GM18858 (cell line): ENCODE measurements at regions not wholly inside any gene's neighbourhood (a gene's known extent, or its start where the extent isn't known, plus 50 kb on each side); places are given as distances from the start of the nearest gene placed in this dataset.

ENCODE experiments used
- ATAC-seq: cut with Tn5 transposase; IDR thresholded peaks from one replicate; pipeline ENCODE4 v1.9.1; 2021; ENCODE audit not compliant: unreplicated experiment

GRCh38 chr7:33725111-33726025 is 180.0 kb upstream of the BMPER start:
- no peak for ATAC-seq

DNA sequence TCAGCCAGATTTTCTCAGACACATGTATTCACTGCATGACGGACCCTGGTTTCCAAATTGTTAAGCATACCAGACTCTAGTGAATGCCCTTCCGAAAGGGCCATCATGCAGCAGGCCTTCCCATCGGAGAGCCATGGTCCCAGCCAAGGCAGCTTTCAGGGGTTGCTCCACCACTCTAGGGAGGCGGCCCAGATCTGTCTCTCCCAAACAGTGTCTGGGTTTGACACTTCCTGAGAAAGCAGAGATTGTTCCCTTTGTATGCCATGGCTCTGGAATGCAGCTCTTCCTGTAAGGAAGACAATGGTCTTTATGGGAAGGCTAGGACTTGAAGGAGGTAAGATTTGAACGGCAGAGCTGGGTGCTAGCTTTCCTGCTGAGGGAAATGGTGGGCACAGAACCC is 178.8 kb upstream of the BMPER start:
- ATAC-seq = no peak

GRCh38 chr7:33727315-33727714 is 178.0 kb upstream of the BMPER start:
- no peak for ATAC-seq

- ATAC-seq = no peak
These were observed 176.3 kb upstream of the BMPER start for GRCh38 chr7:33728873-33729551.

DNA sequence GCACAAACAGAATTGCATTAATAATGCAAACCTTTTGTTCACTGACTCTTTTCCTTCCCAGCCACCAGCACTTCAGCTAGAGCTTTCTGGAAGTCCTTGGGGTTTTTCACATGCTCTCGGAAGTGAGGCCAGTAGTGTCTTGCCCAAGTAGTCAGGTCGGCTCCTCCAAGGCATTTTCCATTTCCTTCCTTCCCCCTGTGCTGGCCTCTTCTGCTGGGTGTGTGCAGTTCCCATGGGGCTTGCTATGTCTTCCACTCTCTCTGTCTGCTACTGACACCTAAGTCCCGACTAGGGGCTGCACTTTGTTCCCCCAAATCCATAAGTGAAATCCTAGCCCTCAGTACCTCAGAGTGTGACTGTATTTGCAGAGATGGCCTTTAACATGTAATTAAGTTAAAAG is 175.6 kb upstream of the BMPER start:
- ATAC-seq = no peak

DNA sequence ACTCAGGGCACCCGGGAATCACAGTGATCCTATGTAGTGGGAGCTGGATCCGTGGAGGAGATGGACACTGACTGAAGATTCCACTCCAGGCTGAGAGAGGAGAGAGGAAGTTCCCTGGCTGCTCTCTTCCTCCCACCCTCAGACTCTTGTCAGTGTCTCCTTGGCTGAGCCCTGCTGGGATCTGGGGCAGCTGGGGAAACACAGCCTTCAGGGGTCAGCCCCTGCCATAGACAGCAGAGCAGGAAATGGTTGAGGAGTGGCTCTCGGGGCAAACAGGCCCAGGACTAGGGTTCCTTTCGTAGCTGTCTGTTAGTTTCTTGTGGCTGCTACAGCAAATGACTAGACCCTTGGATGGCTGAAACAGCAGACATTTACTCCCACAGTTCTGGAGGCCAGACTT is 174.4 kb upstream of the BMPER start:
- ATAC-seq = no peak

GRCh38 chr7:33731912-33732311 is 173.4 kb upstream of the BMPER start:
- ATAC-seq = no peak

DNA sequence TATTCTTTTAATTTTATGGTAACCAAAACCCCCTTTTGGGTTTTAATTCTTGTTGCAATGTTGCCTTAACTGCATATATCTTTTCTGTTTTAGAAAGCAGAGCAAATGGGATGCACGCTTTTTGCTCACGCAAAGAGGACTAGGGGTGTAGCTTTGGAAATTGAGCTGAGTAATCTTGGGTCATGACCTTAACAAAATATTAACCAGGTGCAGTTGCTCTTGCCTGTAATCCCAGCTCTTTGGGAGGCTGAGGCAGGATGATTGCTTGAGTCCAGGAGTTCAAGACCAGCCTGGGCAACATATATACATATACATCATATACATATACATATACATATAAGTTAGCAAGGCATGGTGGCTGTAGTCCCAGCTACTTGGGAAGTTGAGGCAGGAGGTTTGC is 172.9 kb upstream of the BMPER start:
- ATAC-seq = no peak

DNA sequence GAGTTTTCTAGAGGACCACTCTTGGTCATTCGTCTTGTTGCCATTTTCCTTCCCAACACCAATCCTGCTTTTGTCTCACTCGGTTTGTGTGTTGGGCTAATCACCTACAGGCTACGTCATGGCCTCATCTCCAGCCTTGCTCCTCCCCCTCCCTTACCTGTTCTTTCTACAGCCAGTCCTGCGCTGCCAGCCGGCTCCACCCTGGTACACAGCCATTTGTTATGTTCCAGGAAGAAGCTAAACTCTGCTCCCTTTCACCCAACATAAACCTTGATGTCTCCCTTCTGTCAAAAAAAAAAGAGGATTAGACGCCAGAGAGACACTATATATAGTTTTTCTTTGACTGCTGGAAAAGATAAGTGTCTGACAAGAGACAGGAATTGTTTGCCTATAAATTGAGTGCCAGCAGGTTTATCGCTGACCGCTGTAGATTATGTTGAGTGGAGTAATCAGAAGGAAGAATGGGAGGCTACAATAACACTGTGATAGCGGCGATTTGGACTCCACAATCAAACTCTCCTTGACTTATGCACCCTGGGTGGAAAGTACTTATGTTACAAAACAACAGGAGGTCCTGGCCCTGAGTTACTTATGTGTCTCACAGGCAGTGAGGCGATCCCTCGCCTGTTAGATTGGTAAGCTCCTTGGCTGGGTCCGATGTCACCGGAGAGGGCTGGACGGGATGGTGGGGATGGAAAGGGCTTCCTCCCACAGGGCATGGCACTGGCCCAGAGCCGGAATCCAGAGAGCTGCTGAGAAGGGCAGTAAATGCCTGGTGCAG is 171.3 kb upstream of the BMPER start:
- no peak for ATAC-seq

DNA sequence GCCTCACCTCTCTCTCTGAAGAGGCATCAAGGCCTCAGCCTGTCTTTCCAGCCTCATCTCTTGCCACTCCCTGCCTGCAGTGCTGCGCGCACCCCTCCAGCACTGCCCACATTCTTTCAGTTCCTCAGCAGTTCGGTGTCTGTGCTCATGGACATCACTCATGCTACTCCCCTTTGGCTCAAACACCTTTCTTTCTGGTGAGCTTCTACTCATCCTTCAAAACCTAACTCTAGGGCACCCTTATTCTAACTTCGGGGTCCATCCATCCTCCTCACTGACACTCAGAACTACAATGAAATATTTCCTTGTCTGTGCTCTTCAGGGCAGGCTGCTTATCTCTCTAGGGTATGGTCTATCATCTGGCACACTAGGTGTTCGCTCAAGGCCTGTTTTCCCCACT is 169.9 kb upstream of the BMPER start:
- no peak for ATAC-seq

DNA sequence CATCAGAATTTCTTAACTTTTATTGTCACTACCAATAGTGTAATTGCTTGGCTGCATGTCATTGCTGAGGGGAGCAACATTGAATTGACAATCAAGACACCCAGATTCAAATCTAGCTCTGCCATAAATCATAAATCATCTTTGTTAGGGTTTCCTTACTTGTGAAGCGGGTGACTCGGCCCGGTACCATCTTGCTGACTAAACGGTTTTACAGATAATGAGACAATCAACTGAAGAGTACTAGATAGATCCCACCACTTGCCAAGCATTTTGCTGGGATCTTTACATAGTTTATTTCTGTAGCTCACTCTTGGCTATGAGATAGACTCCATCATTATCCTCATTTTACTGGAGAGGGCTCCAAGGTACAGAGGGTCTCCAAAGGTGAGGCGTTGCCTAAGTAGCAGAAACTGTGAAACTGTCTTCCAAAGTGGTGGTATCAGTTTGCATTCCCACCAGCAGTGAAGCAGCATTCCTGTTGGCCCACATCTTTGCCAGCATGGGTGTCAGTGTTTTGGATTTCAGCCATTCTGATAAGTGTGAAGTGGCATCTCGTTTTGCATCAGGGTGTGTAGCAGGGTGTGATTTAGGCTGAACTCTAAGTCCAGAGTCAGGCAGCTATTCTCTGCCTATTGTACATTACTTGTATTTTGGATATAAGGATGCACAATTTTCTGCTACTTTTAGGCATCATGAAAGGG is 168.7 kb upstream of the BMPER start:
- ATAC-seq = no peak

DNA sequence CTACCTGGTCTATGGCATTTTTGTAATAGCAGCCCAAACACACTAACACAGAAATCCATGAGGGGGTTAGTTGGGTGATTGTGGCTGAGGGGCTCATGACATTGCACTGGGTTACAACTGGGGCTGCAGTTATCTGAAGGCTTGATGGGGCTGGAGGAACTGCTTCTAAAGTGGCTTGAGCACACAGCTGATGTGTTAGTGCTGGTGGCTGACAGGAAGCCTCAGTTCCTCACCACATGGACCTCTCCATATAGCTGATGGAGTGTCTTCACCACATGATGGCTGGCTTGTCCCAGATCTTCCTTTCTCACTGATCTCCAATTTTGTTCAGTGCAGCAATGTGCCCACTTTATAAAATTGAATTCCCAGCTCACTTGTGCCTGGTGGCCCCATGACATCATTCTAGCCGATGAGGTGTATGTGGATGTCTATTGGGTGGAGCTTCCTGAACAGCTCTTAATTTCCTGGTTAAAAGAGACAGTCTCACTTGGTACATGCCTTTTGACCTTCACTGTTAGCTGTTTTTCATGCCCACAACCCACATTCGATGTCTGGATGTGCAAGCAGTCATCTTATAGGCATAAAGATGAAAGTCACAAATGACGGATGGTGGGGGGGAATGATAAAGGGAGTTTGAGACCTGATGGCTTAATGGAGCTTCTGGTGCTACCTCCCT is 166.9 kb upstream of the BMPER start:
- ATAC-seq = no peak

- ATAC-seq = no peak
These were observed 166.1 kb upstream of the BMPER start for GRCh38 chr7:33739286-33739685.

DNA sequence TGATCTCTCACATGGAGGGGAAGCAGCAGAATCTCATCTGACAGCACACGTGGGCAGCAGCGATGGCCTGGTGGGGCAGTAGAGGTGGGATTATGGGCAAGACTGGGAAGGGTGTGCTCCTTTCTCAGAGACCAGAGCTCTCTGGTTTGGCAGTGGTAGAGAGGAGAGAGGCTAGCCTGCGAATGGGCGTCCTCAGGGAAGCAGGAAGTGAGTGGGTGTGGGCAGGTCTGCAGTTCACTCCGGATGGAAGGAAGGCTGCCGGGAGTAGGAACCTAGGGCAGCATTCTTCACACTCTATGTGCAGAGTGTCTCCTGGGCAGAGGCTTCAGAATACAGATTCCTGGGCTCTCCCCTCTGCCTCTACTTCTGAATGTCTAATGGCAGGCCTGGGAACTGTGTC is 162.8 kb upstream of the BMPER start:
- no peak for ATAC-seq

DNA sequence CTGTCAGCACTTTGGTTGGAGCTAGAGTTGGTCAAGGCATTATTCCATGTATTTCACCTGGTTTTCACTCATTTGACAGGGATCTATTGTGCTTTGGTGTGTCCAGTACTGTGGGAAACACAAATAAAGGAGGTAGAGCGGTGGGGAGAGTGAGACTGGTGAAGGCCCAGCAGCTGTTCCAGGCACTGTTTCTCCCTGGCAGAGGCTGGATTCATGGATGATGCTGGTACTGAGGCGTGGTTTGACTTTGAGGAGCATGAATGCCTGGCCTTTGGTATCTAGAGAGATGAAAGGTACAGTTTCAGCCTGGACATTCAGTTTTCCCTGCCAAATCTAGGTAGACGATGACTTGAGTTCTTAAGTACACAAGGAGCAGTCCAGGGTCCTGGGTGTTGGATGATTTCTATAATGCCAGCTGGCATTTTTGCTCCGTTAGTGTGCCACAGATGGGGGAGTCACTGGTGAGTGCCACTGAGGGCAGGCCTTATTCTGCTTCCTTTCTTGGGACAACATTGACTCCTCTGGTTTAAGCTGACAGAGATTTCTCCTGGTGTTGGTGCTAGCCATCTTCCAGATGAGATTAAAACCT is 162.2 kb upstream of the BMPER start:
- no peak for ATAC-seq

GRCh38 chr7:33743594-33743993 is 161.7 kb upstream of the BMPER start:
- no peak for ATAC-seq

DNA sequence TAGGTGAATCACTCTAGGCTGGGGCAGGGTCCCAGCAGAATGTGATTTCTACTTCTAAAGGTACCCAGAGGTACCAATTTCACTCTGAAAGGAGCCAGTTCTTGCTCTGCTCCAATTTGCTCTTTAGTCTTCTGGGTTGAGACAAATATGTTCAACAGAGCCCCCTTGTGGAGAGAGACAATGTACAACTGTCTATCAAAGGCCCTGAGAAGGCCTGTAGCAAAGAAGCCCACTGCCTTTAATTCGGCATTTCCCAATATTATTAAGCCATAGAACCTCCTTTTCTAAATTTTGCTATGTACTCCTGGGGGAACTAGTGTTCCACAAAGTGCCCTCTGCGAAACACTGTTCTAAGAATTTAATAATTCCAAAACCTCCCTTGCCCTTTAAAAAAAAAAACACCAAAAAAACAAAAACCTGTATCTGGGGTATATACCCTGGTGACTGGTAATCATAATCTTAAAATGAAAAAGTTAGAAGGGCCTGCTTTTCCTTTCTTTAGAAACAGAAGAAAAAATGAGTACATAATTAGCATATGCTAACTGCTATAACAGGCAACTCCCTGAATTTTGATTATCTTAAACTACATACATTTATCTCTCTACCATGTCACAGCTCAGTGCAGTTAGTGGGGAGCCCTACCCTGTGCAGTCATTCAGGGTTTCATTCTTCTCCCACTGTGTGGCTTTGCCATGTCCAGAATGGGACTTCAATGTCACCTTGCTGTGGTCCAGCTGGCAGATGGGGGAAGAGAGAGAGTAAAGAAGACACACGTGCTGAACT is 160.9 kb upstream of the BMPER start:
- no peak for ATAC-seq

GRCh38 chr7:33745934-33746333 is 159.4 kb upstream of the BMPER start:
- no peak for ATAC-seq

DNA sequence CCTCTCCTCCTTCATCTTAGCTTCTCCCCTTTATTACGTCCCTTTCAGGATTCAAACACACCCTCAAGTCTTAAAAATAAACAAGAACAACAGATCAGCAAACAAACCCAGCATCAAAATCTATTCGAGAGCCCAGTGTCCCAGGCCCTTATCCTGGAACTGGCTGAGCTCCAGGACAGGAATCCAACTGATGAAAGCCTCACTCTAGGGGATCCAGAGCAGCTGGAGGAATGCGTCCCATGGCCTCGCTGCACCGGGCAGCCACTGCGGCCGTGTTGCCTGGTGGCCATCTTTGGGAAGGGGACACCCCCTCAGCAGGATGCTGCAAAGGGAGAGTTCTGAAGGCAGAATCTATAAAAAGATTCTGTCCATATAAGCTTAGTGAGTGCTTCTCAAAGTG is 156.5 kb upstream of the BMPER start:
- ATAC-seq = no peak
